ENCODE measurements at regions not wholly inside any gene's neighbourhood (a gene's known extent, or its start where the extent isn't known, plus 50 kb on each side); places are given as distances from the start of the nearest gene placed in this dataset.

- TF ChIP-seq CTCF (IDR thresholded peaks at IDR 0.05; ENCODE audit: extremely low read depth, missing control alignments): no peak
These were observed 255.6 kb upstream of the OSR1 start for GRCh38 chr2:19614066-19614465.

GRCh38 chr2:19611491-19612332, 253.3 kb upstream of the OSR1 start:
- no peak for DNase-seq (ENCODE audit: low spot score)
- no peak for TF ChIP-seq CTCF (IDR thresholded peaks at IDR 0.05; ENCODE audit: extremely low read depth, missing control alignments)

More at GRCh38 chr2:19614066-19614465, 255.6 kb upstream of the OSR1 start:
- DNase-seq (ENCODE audit: low spot score): no peak

- no peak for DNase-seq (ENCODE audit: low spot score)
- TF ChIP-seq CTCF (IDR thresholded peaks at IDR 0.05; ENCODE audit: extremely low read depth, missing control alignments): no peak
These were observed 250.8 kb upstream of the OSR1 start for GRCh38 chr2:19609266-19609665.

- TF ChIP-seq CTCF (IDR thresholded peaks at IDR 0.05; ENCODE audit: extremely low read depth, missing control alignments): no peak
- no peak for DNase-seq (ENCODE audit: low spot score)
These were observed 249.7 kb upstream of the OSR1 start for GRCh38 chr2:19607931-19608771.

GRCh38 chr2:19607400-19607799, 249.0 kb upstream of the OSR1 start:
- TF ChIP-seq CTCF (IDR thresholded peaks at IDR 0.05; ENCODE audit: extremely low read depth, missing control alignments): no peak
- DNase-seq (ENCODE audit: low spot score): no peak

- no peak for DNase-seq (ENCODE audit: low spot score)
- TF ChIP-seq CTCF (IDR thresholded peaks at IDR 0.05; ENCODE audit: extremely low read depth, missing control alignments): no peak
These were observed 242.6 kb upstream of the OSR1 start for GRCh38 chr2:19600982-19601381.

GRCh38 chr2:19600506-19600905, 242.1 kb upstream of the OSR1 start:
- no peak for TF ChIP-seq CTCF (IDR thresholded peaks at IDR 0.05; ENCODE audit: extremely low read depth, missing control alignments)
- DNase-seq (ENCODE audit: low spot score): no peak

Data from GM20000 (cell line).